GM18519 (cell line): ENCODE measurements at regions not wholly inside any gene's neighbourhood (a gene's known extent, or its start where the extent isn't known, plus 50 kb on each side); places are given as distances from the start of the nearest gene placed in this dataset.
A peak's percentile ranks its signal among the peaks of the same experiment; 100 is the strongest.
"Not testable (repeated sequence)": the region's sequence is repeated elsewhere in the genome, so short reads cannot be mapped to it uniquely, and the experiment has no call there.

Source experiments
- ATAC-seq: cut with Tn5 transposase; IDR thresholded peaks from one replicate; pipeline ENCODE4 v1.9.1; 2021; ENCODE audit warnings: mild to moderate bottlenecking, moderate library complexity; ENCODE audit not compliant: unreplicated experiment, low FRiP score

DNA sequence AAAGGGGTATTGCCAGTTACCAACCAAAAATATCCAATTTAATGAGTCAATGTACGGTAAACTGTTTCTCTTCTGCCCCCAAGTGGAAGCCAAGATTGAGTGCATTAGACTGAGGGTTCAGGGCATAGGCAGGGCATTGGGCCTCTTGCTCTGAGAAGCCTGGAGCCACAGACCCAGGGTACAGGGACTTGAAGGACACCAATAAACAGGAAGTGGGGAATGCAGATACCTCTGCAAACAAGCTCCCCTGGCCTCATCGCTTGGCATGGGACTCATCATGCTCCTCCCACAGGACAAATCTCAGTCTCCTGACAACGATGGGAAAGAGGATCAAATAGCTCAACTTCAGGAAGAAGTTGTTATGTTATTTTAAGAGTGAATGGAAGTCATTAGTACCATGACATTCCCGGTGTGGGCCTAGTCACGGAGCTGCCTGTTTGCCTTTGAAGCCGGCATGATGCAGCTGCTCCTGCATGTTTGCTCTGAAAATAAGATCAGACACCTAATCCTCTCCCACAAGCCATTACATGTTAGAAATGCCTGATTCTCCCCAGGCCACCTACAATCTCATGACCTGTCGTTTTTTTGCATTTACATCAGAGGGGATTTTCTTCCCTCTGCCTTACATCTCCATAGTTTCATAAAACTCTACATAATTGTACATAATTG, 224.2 kb downstream of the RCHY1 start:
- ATAC-seq, result no peak

DNA sequence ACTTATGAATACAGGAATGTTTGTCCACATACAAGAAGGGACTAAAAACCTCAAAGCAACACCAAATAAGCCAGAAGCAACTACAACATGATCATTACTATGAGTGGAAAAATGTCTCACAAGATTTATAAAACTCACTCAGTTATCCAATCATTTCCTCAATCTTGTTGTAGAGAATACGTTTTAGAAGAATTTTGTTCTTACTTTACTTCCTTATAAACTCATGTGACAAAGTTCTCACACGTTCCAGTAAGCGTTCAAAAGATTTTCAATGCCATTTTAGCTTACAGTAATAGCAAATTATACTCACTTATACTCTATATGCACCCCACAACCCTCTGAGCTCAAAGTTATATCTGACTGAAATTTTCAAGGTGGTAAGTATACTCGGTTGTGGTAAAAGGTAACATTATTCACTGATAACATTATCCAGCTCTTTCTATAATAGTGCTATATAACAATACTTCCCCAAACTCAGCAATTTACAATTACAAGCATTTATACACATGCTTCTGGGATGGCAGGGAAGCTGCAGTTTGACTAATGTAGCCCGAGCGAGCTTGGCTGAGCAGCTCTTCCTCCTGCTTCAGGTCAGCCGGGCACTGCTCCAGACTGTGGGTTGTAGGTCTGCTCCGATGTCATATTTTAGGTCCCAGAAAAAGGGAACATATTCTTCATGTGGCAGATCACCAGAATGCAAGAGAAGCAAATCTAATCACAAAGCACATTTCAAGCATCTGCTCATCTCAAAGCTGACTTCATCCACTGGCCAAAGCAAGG, 226.3 kb downstream of the RCHY1 start:
- ATAC-seq, result no peak

DNA sequence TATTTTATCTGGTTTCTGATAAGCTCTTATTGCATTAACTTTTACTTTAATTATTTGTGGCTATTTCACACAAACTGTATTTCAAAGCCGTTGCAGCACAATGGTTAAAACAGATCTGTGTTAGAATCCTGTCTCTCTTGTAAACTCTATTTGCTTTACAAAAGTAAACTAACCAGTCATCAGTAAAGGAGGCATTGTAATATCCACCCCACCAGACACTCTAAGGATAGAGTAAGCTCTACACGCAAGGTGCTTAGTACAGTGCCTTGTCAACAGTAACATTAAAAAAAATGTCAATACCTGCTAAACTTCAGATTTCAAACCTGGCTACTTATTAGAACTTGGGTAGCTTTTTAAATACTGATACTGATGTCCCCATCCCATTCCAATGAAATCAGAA, 228.4 kb downstream of the RCHY1 start:
- ATAC-seq, result no peak

DNA sequence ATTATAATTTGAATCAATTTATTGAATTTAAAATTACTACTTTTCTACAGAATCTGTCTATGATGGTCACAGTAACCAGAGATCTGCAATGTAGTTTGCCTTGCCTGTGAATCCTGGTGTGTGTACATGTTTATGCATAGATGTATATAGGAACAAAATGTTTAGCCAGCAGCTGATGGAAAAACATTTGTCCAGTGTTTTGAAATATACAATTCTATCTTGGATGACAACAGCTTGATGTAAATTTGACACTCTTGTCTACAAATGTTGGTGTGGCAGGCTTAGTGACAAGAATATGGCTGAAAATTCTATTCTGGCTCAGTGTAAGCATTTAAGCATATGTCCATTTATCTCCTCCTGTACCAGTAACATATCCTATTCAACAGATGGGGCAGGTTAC, 229.4 kb downstream of the RCHY1 start:
- ATAC-seq, result no peak

DNA sequence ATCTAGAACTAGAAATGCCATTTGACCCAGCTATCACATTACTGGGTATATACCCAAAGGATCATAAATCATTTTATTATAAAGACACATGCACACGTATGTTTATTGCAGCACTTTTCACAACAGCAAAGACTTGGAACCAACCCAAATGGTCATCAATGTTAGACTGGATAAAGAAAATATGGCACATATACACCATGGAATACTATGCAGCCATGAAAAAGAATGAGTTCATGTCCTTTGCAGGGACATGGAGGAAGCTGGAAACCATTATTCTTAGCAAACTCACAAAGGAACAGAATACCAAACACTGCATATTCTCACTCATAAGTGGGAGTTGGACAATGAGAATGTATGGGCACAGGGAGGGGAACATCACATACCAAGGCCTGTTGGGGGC, 233.7 kb downstream of the RCHY1 start:
- not testable (repeated sequence) for ATAC-seq

DNA sequence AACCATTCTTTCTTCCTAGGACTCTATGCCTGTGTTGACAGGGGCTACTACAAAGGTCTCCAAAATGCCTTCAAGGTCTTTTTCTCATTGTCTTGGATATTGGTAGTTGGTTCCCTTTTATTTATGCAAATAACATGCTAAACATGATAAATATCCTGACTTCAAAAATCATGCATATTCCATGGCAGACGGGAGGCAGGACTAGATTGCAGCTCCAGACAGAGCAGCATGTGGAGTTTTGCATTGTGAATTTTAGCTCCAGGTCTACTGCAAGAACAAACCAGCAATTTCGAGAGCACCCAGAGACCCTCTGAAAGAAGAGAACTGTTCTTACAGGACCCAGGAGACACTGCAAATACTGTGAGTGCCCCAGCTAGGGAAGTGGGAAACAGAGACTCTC, 254.9 kb downstream of the RCHY1 start:
- no peak for ATAC-seq

DNA sequence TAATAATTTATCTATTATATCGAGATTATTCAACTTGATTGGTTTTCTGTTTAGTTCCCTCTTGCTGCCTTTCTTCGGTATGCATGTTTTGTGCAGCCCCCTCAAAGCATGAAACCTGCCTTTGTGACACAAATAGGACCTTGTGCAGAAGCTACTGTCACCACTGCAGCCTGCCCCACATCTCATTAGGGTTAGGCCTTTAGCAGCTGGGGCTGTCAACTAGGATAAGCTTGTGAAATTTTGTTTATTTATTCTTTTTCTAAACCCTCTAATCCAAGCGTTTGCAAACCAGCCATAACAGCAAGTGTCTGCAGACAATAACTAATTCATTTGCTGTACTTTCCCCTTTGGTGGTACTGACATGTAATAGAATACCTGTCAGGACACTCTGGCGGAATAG, 258.9 kb downstream of the RCHY1 start:
- no peak for ATAC-seq

DNA sequence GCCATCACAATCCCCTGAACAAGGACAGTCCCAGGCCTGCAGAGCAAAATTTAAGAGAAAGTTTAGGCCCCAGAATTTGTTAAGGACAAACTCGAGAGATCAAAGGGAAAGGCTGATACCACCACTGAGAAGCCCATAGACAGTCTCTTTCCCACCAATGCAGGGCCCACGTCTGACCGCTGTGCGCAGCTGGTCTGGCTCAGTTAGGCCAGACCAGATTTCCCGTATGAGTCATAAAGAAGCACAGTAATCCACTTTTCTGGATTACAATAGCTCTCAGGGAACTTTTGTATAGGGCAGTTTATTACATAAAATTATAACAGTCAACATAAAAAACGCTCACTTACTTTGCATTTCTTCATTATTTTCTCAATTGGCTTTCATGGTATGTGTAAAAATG, 259.5 kb downstream of the RCHY1 start:
- no peak for ATAC-seq

DNA sequence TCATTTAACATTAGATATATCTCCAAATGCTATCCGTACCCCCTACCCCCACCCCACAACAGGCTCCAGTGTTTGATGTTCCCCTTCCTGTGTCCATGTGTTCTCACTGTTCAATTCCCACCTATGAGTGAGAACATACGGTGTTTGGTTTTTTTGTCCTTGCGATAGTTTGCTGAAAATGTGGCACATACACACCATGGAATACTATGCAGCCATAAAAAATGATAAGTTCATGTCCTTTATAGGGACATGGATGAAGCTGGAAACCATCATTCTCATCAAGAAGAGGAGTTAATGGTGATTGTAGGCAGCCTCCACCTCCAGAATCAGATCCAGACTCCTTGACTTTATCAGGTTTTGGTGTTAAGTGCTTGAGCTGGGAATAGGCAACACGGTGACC, 261.1 kb downstream of the RCHY1 start:
- ATAC-seq, result not testable (repeated sequence)

DNA sequence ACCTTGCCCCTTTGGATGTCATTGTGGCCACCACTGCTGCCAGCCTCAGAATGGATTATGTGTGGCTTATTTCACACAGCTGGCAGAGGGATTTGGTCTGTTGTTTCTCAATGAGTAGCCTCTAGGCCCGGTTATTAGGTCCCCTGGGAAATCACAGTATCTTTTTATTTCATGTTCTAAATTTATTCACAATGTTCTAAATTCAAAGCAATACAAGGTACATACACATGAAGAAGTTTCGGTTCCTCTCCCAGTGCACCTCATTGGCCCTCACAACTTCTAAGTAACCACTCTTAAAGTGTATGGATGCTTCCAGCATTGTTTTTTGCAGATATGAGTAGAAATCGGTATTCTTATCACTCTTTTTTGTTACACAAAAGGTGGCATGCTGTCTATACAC, 262.7 kb downstream of the RCHY1 start:
- peak; percentile 89 for ATAC-seq

DNA sequence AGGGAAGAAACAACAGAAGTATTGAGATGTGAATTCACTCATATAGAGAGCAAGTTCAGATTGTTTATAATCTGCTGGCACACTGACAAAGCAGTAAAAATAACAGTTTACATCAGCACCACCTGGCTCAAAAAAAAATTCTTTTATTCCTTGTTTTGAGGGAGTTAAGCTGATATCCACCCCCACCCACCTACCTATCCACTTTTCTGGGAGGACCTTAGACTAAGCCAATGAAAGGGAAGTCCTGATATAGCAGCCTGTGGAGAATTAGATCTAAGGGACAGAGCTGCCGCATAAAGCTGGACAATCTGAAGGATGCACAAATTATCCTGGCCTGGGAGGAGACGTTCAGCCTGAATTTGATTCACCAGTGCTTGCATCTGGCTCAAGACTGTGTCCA, 264.5 kb downstream of the RCHY1 start:
- no peak for ATAC-seq

DNA sequence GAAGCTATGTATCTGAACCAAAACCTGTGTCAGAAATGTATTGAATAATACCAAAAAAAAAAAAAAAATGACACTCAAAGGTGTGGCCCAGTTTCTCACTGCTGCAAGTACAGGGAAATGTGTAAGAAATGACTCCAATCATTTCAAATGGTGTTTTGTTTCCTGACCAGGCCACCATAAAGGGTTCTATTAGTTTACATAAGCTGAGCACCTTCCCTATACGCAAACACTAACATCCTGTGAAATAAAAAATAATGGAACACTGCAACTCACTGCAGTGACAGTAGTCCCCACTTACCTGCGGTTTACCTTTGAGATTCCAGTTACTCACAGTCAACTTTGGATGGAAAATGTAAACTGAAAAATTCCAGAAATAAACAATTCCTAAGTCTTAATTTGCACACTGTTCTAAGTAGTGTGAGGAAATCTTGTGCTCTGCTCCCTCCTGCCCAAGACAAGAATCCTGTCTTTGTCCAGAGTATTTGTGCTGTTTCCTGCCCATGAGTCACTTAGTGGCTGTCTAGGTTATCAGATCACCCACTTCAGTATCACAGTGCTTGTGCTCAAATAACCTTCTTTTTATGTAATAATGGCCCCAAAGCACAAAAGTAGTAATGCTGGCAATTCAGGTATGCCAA, 265.3 kb downstream of the RCHY1 start:
- ATAC-seq, result no peak

DNA sequence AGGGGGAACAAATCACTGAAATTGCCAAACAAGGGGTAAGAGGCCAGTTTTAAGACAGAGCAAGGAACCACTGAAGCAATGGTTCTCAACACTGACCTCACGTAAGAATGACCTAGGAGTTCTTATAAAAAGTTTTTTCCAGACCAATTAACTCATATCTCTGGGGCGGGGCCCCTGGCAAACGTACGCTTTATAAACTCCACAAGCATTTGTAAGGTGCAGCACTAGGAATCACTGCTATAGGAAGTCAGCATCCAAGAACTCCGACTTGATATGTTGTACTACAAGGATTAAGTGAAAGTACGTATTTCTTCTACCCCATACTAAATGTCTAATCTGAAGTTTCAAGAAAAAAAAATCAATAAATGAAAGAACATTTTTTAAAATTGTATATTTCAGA, 269.9 kb downstream of the RCHY1 start:
- no peak for ATAC-seq

DNA sequence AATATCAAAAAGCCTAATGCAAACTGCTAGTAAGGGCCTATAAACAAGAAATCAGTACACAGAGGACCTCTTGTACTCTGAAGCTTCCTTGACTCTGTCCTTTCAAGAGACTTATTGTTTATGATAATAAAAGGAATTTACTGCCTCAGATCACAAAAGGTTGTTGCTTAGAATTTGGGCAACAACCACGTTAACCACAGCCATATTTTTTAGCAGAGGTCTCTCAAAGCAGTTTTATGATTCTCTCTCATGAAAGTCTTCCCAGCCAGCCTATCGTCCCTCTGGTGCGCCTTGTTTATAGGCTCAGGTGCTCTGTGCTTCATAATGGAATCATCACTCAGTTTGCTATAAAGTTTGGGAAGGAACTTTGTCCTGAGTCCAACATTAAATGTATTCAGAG, 270.6 kb downstream of the RCHY1 start:
- ATAC-seq, result no peak

DNA sequence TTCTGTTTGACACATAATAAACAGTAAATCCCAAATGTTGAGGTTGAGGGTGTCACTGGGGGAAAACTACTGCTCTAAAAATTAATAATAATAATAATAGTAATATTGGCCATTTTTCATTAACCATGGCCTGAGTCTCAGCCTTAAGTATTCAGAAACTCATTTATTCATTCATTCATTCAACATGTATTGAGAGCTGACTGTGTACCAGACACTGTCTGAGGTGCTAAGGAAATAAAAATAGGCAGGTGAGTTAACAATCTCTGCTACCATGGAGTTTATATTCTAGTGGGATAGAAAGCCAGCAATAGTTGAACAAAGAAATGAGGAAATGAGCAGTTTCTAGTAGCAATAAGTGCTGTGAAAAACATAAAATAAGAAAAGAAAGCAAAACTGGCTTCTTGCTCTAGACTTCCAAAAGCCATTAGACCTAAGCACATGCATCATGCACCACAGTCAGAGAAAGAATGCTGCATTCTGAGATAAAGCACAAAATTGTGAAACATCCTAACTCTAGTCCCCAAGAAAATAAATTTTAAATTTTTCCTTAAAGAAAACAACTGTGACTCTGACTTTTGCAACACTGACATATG, 278.7 kb downstream of the RCHY1 start:
- ATAC-seq, result peak; percentile 99

DNA sequence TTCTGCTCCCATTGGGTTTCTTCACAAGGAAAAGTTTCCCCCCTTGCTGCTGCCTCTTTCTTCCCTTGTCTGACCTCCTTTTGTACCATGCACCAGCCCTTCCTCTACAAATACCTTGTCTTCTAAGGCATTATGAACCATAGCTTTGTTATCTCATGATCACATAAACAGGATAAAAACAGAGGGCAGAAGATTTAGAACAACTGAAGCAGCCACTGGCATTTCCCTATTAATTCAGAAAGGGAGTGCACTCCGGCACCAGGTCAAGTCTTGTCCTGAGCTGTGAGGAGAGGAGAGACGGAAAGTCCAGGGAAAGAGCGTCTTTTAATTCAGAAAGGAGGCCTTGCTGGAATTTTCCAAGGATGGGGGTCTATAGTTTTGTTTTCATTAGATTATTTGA, 281.7 kb downstream of the RCHY1 start:
- no peak for ATAC-seq

DNA sequence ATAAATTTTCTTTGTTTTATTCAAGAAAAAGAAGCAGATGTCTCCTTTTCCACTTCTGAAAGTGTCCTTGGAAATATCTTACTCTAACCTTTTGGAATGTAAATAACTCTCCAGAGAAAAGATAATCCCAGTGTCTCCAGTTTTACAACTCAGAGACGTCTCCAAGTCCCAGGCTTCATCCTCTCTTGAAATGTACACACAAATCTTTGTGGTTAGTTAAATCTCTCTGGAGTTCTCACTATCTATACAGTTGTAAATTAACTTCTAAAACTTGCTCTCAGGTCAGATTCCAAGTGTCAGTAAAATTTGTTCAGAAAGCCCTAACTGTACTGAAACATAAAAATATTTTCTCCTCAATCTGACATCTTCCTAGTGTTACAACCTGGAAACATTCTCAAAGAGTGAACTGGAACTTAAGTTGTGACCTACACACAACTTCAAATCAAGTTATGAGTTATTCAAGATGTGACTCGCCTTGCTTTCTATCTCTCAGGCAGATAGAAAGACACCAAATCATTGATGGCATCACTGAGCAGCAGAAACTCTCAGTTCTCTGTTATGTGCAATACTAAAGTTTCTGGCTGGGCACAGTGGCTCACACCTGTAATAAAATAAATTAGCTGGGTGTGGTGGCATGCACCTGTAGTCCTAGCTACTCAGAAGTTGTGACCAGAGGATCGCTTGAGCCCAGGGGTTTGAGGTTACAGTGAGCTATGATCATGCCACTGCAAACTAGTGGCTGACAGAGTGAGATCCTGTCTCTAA, 284.2 kb downstream of the RCHY1 start:
- ATAC-seq, result peak; percentile 85

DNA sequence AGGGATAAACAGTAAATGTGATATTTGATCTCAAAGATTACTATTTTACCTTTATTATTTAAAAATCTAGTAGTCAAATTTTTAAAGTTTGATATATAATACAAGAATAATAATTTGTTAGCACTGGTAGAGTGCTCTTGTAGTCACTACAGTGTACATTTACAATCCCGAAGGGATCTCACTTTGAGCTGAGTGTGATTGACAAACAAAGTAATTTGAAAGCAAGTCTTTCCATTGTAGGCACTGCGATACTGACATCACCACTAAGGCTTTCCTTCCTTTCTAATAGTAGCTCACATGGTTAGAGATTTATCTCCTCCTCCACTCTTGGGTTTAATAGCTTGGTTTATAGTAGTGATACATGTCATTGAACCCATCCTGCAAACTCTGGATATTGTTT, 280.6 kb downstream of the PARM1 start:
- no peak for ATAC-seq

DNA sequence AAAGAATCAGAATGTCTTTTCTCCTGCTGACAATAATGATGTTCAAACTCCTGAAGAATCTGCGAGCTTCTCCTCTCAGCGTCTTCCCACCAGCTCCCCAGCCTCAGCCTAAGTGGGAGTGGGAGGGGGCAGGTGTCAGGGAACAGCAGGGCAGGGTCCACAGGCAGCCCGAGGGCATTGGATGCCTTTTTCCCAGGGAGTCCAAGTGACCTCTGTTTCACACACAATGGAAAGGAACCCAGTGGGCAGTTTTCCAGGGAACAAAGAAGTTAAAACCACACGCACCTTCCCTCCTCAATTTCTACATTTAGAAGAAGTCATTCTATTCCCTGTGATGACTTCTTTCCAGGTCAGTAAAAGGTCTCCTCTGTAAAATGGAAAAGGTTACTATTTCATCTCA, 278.5 kb downstream of the PARM1 start:
- no peak for ATAC-seq

DNA sequence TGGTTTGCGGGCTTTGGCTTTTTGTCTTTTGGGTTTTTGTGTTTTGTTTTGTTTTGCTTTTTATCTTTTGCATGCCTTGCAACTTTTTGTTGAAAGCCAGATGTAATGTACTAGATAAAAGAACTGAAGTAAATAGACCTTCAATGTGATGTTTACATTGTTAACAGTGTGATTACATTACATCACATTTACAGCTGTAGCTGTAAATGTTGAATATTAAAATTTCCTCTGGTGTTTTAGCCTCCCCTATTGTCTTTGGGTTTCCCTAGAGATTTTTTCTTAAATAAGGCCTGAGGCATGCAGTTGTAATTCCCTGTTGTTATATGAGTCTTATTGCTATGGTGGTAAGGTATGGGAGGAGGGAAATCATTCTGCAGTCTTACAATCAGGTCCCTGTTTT, 275.0 kb downstream of the PARM1 start:
- ATAC-seq, result no peak

DNA sequence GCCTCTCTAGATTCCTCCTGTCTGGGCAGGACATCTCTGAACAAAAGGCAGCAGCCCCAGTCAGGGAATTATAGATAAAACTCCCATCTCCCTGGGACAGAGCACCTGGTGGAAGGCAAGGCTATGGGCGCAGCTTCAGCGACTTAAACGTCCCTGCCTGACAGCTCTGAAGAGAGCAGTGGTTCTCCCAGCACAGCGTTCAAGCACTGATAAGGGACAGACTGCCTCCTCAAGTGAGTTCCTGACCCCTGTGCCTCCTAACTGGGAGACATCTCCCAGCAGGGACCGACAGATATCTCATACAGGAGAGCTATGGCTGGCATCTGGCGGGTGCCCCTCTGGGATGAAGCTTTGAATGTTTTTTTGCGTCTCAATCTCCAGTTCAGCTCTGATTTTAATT, 262.2 kb downstream of the PARM1 start:
- no peak for ATAC-seq
